Omental fat pad (tissue), 3 donors: ENCODE measurements at regions not wholly inside any gene's neighbourhood (a gene's known extent, or its start where the extent isn't known, plus 50 kb on each side); places are given as distances from the start of the nearest gene placed in this dataset.

Experiments
- ATAC-seq: fragments of 150-250 bp; one replicate; pipeline ENCODE4 v1.9.1; 2016; ENCODE audit warnings: mild to moderate bottlenecking, moderate library complexity; ENCODE audit not compliant: low FRiP score
- DNase-seq: peaks from one replicate; pipeline ENCODE4 v3.0.0-alpha.2; 2019; ENCODE audit warnings: low spot score
- CTCF ChIP-seq, 3 donors: fragments of 450-650 bp; IDR thresholded peaks; one replicate each; pipeline ENCODE4 v1.5.1; 2016 to 2017; ENCODE audit warnings: antibody characterized with exemption in 3 of 3, mild to moderate bottlenecking in 3 of 3, moderate library complexity in 2 of 3

- no peak for TF ChIP-seq CTCF (IDR thresholded peaks at IDR 0.05)
- ATAC-seq (no peak), DNase-seq (no peak)
These were observed 81.2 kb downstream of the SIPA1L2 start for GRCh38 chr1:232548691-232549090.

GRCh38 chr1:232547938-232548484 is 81.9 kb downstream of the SIPA1L2 start:
- no peak for ATAC-seq
- TF ChIP-seq CTCF (IDR thresholded peaks at IDR 0.05): no peak

GRCh38 chr1:232542633-232543593 is 87.0 kb downstream of the SIPA1L2 start:
- DNase-seq (no peak), ATAC-seq (no peak)
- TF ChIP-seq CTCF (IDR thresholded peaks at IDR 0.05): no peak

More at GRCh38 chr1:232547938-232548484, 81.9 kb downstream of the SIPA1L2 start:
- DNase-seq: no peak

GRCh38 chr1:232538943-232539302 is 91.0 kb downstream of the SIPA1L2 start:
- ATAC-seq: no peak
- DNase-seq: no peak

GRCh38 chr1:232538224-232538942 is 91.5 kb downstream of the SIPA1L2 start:
- DNase-seq (no peak), ATAC-seq (no peak)
- TF ChIP-seq CTCF (IDR thresholded peaks at IDR 0.05): no peak

More at GRCh38 chr1:232538943-232539302, 91.0 kb downstream of the SIPA1L2 start:
- TF ChIP-seq CTCF (IDR thresholded peaks at IDR 0.05): no peak

- DNase-seq: no peak
- TF ChIP-seq CTCF (IDR thresholded peaks at IDR 0.05): no peak
- ATAC-seq: no peak
These were observed 95.1 kb downstream of the SIPA1L2 start for GRCh38 chr1:232534552-232535517.
